ENCODE measurements at regions not wholly inside any gene's neighbourhood (a gene's known extent, or its start where the extent isn't known, plus 50 kb on each side); places are given as distances from the start of the nearest gene placed in this dataset.

- 93 to 100% methylated on average over 1 of the region's 1 CpG for WGBS, 2 donors
- H3K36me3 ChIP-seq: no peaks in the 10 kb centered on the region
- H3K4me1 ChIP-seq: no peaks in the 10 kb centered on the region
- H3K4me3 ChIP-seq (replicated peaks in 1 of 3): no peak overlapping the region
- no peaks in the 10 kb centered on the region for H3K27me3 ChIP-seq
- H3K27ac ChIP-seq: no peak overlapping the region
- DNase-seq: no peak
- H3K9me3 ChIP-seq: no peaks in the 10 kb centered on the region
- TF ChIP-seq POLR2A (IDR thresholded peaks at IDR 0.05) (no peak), CTCF (IDR thresholded peaks at IDR 0.05) (no peak)
- intact Hi-C loops (cut with DNase I): no loop called here
Observed at GRCh38 chr3:106620646-106621045, 751.8 kb upstream of the CBLB start.

- no peaks in the 10 kb centered on the region for H3K9me3 ChIP-seq
- no peaks in the 10 kb centered on the region for H3K36me3 ChIP-seq
- WGBS, 2 donors: 93 to 98% methylated on average over 1 of the region's 1 CpG
- no peaks in the 10 kb centered on the region for H3K4me1 ChIP-seq
- no peak overlapping the region for H3K27ac ChIP-seq
- no peaks in the 10 kb centered on the region for H3K27me3 ChIP-seq
- DNase-seq: no peak
- H3K4me3 ChIP-seq (replicated peaks in 1 of 3): no peak overlapping the region
- TF ChIP-seq CTCF (IDR thresholded peaks at IDR 0.05) (no peak), POLR2A (IDR thresholded peaks at IDR 0.05) (no peak)
- intact Hi-C loops (cut with DNase I): no loop called here
Observed at GRCh38 chr3:106624154-106624553, 753.1 kb upstream of the CCDC54 start.

- intact Hi-C loops (cut with DNase I): no loop called here
- H3K27ac ChIP-seq: no peak overlapping the region
- H3K9me3 ChIP-seq: no peaks in the 10 kb centered on the region
Observed at GRCh38 chr3:106628407-106628806, 748.8 kb upstream of the CCDC54 start.

GRCh38 chr3:106629215-106629832, 747.9 kb upstream of the CCDC54 start:
- Histone ChIP-seq H3K9me3 (no peaks in the 10 kb centered on the region), H3K27me3 (no peaks in the 10 kb centered on the region), H3K27ac (no peak overlapping the region), H3K4me1 (no peaks in the 10 kb centered on the region), H3K4me3 (replicated peaks in 1 of 3) (no peak overlapping the region), H3K36me3 (no peaks in the 10 kb centered on the region)
- 24 to 41% methylated on average over 2 of the region's 2 CpGs for WGBS, 2 donors
- intact Hi-C loops (cut with DNase I): no loop called here
- TF ChIP-seq CTCF (IDR thresholded peaks at IDR 0.05) (no peak), POLR2A (IDR thresholded peaks at IDR 0.05) (no peak)
- DNase-seq: no peak

More at GRCh38 chr3:106628407-106628806, 748.8 kb upstream of the CCDC54 start:
- H3K27me3 ChIP-seq: no peaks in the 10 kb centered on the region
- H3K36me3 ChIP-seq: no peaks in the 10 kb centered on the region
- no peaks in the 10 kb centered on the region for H3K4me1 ChIP-seq
- H3K4me3 ChIP-seq (replicated peaks in 1 of 3): no peak overlapping the region
- DNase-seq: no peak
- no peak for TF ChIP-seq CTCF (IDR thresholded peaks at IDR 0.05)
- no peak for TF ChIP-seq POLR2A (IDR thresholded peaks at IDR 0.05)

GRCh38 chr3:106631373-106632108, 745.7 kb upstream of the CCDC54 start:
- H3K4me1 ChIP-seq: no peaks in the 10 kb centered on the region
- no peak for TF ChIP-seq CTCF (IDR thresholded peaks at IDR 0.05)
- no peak for TF ChIP-seq POLR2A (IDR thresholded peaks at IDR 0.05)
- no peak overlapping the region for H3K4me3 ChIP-seq (replicated peaks in 1 of 3)
- H3K36me3 ChIP-seq: no peaks in the 10 kb centered on the region
- no peak overlapping the region for H3K27ac ChIP-seq
- no peaks in the 10 kb centered on the region for H3K27me3 ChIP-seq
- 74 to 79% methylated on average over 11 of the region's 11 CpGs for WGBS, 2 donors
- peak in 1 of 2 donors; percentile 17 for DNase-seq
- no peaks in the 10 kb centered on the region for H3K9me3 ChIP-seq
- intact Hi-C loops (cut with DNase I): no loop called here
